AG08396 (cell line): ENCODE measurements at regions not wholly inside any gene's neighbourhood (a gene's known extent, or its start where the extent isn't known, plus 50 kb on each side); places are given as distances from the start of the nearest gene placed in this dataset.

ENCODE experiments used
- DNase-seq: peaks from one replicate; pipeline ENCODE4 v3.0.0; 2012; ENCODE audit warnings: low spot score, mixed read lengths

DNA sequence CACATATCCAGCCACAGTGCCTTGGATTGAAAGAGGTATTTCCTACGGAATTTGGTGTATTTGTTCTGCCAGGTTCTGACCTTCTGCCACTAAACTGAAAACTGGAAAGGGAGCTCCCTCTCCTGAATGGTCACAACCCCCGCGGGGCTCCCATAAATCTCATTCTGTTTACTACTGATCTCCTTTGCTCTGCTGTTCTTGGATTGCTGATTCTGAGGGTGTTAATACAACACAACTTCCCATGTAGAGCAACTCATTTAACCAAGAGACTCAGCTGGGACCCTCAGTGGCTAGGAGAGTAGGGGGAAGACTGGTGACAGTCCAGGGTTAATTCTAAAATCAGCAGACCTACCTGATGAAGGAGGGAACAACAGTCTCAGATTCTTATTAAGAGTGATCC lies 662.9 kb downstream of the INHBA start:
- no peak for DNase-seq

DNA sequence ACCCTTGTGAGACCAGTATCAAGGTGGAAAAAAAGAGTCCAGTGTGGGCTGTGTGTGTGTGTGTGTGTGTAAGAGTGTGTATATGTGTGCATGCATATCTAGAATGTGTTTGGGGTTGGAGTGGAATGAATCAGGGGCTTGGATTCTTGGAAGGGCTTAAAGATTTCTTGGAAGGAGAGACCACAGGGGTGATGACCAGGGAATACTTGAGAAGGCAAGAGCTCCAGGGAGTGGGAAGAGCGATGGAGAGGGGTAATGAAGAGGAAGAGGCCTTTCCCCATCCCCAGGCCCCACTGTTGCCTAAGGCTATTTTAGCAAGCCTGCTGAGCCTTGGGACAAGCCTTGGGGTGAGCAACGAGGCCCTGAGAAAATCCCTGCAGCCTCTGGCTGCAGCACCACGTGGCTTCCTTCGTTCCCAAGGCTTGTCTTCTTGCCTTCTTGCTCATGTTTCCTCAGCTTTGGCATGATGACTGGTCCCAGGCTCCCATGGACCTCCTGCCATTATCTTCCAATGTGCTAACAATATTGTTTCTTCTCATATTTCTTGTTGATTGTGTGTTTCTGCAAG lies 663.4 kb downstream of the INHBA start:
- DNase-seq, result no peak

DNA sequence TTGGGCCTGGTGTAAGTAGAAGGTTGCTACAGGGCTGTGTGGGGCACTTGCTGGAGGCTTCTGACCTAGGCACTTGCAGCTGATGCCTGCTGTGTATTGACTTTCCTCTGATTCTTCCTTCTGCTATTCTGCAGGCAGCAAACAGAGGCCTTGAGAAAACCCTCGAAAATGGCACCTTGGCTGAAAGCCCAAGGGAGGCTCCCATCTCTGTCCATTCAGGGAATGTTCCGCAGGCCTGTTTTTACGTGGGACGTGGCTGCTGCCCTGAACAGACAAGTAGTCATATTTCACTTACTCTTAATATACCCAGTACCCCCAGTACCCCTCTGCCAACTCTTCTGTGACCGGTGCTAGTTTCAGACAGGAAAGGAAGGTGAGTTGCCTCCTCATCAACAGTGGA lies 664.7 kb downstream of the INHBA start:
- DNase-seq, result no peak

DNA sequence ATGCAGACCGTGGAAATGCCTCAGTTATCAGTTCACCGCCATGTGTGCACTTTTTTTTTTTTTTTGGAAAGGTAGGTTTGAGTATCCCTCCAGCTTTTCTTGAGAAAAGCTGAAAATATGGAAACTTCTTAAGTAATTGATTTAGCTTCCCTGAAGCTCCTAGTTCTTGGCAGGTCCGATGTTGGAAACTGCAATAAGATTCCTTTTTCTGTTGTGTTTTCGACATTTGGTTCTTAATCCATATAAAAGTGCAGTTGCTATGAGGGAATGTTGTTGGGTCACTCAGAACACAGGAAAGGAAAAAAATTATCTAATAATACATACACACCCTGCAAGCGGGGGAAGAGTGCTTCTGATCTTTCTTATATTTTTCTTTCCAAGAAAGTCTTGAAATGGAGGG lies 665.2 kb downstream of the INHBA start:
- DNase-seq, result no peak

DNA sequence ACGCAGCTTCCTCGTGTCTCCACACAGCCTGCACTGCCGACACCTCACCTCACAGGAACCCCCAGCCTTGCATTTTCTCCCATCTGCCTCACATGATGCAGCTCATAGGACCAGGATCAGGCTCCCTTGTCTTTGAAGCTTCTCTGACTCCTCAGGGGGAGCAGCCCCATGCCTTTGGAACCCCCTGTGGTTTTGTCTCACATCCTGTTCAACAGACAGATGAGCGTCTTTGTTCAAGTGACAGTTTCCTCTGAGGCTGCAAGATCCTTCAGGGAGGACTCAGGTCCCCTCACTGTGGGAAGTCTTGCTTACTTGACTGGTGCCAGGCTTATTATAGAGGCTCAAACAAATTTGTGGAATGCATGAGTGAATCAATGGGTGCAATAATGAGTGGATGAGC lies 667.1 kb downstream of the INHBA start:
- DNase-seq, result no peak

DNA sequence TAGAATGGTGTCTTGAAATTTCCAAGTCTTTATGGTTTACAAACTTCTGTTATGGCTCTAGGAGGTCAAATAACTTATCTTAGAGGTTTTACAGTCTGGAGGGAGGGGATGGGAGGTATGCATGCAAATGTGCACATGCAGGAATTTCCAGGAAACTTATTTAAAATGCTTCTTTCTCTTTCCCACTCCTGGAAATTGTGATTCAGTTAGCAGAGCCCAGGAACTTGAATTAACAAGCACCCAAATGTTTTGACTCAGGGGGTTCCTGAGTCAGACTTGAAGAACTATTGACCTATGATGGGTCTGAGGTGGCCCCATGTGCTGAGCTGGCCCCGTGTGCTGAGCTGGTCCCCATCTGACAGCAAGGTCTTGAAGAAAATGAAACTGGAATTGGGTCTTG lies 669.4 kb downstream of the INHBA start:
- no peak for DNase-seq

DNA sequence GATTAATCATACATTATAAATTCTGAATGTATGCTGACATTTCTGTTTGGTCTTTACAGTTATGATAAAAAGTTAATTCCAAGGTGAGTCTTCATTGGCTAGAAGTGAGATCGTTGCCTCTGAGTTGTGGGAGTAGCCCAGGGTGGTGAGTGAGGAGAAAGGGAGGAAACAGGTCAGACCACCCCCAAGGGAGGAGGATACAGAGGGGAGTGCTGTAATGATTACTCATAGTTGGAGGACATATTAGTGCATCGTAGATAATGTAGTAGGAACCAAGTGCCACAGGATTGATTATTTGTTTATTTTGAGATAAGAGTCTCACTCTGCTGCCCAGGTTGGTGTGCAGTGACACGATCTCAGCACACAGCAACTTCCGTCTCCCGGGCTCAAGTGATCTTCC lies 672.2 kb downstream of the INHBA start:
- no peak for DNase-seq

DNA sequence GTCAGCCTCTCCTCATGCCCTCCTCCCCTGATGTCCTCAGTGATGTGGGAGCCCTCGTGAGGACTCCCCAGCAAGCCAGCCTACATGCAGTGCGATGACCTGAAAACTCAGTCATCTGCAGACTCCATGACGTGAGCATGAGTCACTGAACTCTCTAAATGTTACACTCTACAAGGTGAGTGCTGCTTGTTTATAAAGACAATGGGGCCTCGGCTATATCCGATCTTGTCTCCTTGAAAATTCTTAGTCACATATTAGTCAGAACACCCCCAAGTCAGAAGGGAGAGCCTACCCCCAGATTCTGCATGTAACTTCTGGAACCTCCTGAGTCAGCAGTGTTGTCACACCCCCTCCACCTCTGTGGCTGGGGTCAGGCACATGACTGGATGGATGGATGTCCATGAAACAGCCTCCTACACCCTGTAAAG lies 673.8 kb downstream of the INHBA start:
- peak; percentile 67 for DNase-seq

DNA sequence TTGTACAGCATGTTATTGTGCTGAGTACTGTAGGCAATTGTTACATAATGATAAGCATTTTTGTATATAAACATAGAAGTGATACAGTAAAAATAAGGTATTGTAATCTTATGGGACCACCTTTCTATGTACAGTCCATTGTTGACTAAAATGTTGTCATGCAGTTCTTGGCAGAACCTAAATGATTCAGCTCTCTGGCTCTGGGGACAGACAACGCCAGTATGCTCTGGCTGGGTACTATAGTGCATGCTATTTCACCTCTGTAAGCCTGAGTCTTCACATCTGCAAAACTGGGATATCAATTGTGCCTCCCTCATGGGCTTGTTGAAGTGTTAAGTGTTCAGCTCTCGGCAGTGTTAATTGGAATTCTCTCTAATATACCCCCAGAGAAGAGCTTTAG lies 674.3 kb downstream of the INHBA start:
- DNase-seq, result no peak

DNA sequence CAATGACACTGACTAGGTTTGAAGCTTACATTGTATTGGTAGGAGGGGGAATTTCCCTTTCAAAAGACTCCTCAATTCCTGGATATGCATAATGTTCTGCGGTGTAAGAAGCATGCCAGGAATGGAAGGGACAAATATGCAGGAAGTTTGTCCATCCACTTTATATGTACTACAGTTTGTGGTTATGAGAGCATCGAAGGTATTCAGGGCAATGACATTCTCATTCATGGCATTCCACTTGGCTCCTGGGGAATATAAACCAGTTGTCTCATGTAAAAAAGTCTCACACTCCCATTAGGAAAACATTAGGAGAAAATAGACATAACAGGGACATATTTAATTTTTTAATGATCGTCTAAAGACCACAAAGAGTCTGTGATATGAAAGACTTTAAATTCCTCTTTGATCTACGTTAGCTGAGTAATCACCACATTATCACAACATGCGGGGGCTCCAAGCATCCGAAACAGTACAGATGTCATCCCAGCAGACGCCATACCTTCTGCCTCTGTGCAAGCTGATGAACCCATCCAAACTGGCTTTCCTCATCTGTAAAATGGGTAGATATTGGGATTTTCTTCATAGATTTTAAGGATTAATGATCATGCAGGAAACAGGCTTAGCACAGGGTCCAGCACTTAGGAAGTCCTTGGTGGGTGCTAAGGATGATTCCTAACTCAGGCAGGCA lies 675.3 kb downstream of the INHBA start:
- DNase-seq, result peak; percentile 72

DNA sequence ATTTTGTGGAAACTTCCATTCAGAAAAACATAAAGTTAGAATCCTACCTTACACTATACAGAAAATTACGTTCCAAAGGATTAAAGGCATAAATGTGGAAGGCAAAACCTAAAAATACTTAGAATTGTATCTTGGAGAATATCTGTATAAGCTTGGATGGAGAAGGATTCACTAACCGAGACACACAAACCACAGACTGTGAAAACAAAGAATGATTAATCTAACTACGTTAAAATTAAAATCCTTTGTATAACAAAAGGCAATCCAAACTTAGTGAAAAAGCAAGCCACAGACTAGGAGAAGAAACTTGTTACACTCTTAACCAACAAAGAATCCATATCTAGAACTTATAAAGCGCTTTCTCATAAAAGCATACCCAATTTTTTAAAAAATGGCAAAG lies 678.8 kb downstream of the INHBA start:
- DNase-seq, result no peak

DNA sequence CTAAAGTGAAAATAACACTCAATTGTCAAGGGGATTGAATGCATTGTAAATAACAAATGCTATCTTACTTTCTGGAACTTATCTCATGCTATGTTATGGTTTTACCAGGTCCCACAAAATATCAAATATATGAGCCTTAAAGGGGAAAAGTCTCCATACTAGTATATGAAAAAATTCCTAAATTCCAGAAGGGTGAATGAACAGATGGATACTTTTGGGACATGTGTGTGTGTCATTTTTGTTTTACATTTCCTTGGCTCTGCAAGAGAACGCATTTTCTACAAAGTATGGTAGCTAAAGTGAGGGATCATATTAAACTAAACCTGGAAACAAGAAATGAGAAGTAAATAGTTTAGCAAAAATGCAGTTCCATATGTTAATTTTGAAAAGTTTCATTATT lies 682.8 kb downstream of the INHBA start:
- no peak for DNase-seq

DNA sequence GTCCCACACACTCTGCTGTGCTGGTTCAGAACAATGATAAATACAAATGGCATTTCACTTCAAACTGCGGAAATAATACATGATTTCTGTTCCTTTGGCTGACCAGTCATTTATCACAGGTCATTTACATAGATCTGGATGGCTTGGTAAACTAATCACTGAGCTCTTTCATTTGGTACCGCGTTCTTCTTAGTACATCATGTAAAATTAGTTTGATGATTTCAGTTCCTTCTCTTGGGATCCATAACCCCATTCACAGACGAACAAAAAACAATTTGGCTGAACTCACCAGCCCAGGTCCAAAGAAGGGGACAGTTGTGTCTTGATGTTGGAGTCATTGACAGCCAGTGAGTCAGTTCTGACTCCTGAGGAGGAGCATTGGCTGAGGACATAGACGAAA lies 689.8 kb downstream of the INHBA start:
- DNase-seq, result no peak

DNA sequence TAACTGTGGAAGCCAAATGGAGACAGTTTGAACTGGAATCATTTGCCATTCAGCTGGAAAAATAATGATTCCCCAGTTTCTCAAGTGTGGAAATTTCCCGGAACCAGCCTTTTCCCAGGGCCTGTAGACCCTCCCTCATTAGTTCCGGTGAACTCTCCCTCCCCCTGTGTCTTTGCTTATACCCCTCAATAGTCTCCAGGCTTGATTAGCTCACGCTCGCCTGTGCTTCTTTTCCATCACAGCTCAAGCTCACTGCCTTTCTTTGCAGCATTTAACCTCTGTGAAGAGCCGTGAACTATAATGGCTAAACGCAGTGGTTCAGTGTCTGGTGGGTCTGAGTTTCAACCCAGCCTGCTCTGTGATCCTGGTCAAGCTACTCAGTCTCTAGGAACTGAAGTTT lies 690.8 kb downstream of the INHBA start:
- no peak for DNase-seq

DNA sequence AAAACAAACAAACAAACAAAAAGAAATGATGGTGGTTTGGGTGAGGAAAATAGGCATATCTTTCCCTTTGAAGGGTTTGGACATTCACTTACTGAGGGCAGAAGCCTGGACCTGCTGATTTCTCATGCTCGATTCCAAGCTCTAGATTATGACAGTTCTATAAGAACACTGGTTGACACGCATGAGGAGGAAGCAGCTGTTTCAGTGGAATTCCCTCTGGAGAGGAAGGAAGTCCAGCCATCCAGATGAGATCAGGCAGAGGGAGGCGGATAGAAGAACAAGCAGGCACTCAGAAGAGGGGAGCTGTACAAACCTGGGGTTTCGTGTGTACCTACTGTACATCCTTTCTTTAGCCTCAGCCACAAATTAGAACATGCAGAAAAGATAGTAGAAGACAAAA lies 691.9 kb downstream of the INHBA start:
- peak; percentile 10 for DNase-seq

DNA sequence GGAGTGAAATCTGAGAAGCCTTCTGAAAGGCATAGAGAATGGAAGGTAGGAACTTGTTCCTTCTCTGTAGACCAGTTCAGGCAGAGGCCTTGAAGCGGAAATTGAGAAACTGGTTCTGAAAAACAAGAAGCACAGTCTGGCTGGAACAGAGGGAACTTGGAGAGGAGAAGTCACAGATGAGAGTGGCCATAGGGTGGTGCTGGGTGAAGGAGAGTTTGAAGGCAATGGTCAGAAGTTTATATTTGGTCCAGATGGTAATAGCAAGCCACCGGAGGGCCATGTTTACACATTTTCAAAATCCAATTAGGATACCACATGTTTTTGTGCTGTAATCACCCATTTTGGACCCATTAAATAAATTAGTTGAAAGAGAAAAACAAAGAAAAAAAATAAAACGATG lies 692.5 kb downstream of the INHBA start:
- peak; percentile 20 for DNase-seq

DNA sequence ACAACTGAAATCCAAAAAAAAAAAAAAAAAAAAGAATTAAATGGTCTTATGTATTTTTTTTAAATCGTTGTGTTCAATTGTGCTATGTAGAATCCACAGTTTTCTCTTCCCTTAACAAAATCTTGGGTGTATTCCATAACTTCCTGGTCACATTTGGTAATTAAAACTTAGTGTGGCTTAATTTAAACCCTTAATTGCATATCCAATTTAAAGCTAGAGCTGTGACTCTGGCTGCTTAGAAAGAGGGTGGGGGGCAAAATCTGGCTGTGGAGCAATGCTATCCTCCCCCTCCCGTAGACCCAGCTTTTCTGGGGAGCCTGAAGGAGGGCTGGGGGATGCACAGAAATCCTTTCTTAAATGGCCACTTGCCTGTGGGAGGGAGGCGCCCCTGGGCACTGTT lies 695.1 kb downstream of the INHBA start:
- no peak for DNase-seq

DNA sequence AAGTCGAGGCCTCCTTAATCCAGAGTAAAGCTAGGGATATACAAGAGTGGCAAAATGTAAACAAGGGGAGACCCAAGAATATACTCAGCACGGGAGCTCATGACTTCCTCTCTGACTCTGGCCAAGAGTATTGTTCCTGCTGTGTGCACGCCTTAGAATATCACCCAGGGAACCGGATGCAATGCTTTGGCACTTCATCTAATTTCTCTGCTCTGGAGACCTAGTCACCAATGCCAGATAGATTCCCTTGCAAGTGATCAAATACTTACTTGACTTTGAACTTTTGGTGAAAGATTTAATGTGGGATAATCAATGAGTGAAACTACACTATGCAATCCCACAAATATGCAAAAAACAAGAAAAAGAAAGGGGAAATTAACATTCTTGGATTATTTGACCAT lies 695.5 kb downstream of the INHBA start:
- DNase-seq, result no peak

DNA sequence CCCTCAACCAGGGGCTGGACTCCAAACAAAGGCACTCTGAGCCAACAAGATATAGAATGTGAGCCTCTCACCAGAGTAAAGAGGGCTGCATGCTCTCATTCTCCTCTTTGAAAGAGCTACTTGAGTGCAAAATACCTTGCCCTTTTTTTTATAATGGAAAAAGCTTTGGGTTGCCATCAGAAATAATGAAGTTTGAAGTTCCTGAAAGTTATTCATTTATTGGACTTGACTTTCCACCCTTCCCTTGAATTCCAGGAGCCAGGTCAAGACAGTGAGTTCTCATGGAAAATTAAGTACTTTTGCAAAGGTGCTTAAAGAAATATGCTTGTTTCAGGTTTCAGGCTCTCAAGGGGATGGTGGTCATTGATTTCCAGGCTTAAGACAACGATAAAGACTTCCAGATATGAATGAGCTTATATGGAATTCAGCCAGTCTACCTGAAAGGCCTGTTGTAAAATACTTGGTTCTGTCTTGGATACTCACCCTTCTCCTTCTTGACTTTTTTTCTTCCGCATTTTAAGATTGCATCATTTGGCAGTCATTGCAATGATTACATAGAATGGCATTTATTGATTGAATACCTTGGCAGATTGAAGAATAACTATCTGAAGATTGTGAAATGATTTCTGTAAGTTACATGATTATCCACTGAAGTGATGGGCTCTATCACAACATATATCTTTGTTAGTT lies 696.4 kb downstream of the INHBA start:
- no peak for DNase-seq

DNA sequence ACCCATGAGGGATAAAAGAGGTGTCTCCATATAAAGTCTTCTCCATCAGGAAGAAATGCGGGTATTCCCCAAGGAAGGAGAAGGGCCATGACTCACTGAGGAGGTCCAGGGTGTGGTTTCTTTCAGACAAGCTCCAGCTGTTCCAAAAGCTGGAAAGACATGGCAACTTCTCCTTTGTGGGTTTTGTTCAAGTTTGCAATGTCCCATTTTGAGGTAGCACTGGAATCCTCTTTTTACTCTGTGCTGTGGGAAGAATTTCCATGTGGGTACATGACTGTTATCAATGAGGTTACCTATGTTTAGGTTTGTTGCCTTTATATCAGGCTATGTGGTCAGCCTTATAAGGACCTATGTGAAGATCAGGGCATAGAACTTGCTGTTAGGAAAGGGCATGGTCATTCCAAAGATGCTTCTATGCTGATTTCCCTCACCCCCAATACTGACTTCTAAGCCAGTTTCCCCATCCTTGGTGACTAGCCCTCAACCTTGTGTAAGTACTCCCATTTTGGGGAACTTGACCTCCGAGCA lies 697.5 kb downstream of the INHBA start:
- DNase-seq, result peak; percentile 39

DNA sequence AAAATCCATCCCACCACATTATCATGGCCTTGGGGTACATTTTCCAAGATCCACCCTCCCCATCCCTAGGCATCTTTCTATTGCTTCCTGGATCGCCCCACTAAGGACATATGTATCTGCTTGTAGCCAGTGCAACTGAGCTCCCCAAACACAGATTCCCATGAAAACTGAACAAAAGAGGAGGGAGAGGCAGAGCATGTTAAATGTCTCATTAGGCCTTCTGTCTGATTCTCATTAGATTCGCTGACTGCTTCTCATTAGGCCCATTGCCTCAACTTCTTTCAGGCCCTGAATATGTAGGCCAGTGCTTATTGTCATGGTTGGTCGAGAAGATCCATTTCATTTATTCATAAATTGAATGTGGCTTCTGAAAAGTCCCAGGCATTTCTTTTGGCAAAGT lies 698.9 kb downstream of the INHBA start:
- no peak for DNase-seq

DNA sequence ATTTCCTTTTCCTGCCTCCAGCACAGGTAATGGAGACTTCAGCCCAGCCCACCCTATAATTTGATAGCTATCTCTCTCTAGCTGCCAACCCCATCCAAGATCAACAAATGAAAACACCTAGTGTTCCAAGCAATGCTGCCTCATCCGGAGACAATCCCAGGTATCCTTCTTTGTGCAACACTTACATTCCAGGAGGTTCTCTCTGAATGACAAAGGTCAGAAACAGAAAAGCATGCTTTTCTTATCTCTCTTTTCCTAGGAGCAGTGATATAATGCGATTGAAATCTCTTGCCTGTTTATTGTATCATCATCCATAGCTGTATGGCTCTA lies 699.3 kb downstream of the INHBA start:
- no peak for DNase-seq

DNA sequence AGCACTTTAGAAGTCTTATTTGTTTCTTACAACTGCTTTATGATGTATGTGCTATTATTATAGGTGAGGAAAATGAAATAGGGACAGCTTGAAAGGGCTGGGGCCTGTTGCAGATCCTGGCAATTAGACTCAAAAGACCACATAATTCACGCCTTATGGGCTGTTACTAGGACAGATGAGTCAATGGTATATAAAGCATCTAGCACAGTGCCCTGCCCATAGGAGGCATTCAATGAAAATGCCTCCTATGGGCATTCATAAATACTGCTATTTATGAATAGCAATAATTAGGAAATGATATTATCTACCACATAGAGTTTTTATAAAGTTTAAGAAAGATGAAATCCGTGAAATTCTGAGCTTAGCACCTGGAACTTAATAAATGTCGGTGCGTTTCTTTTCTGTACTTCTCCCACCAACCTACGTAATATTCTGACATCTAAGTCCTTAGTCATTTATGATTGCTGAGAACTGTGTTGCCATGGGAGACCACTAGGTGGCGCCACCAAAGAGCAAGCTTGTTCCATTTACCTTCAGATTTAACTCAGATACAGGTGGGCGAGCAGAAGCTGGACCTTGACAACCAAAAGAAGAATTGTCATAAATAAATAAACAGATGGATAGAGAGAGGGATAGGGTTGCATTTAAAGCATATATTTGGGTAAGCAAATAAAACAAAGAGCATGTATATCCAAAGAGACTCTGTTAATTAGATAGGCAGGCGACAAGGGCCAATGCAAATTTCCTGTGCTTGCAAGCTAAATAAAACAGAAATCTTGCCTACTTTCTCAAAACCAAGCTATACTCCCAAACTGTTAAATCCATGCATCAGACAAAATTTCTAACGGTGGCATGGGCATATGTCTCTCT lies 699.9 kb downstream of the INHBA start:
- no peak for DNase-seq
